ENCODE measurements at regions not wholly inside any gene's neighbourhood (a gene's known extent, or its start where the extent isn't known, plus 50 kb on each side); places are given as distances from the start of the nearest gene placed in this dataset.
A peak's percentile ranks its signal among the peaks of the same experiment; 100 is the strongest.

- DNase-seq, result peak; percentile 34
Measured at GRCh38 chr10:124225467-124226270, 132.3 kb upstream of the CHST15 start.

GRCh38 chr10:124225029-124225466 is 131.7 kb upstream of the CHST15 start:
- DNase-seq, result no peak

GRCh38 chr10:124224331-124225028 is 131.1 kb upstream of the CHST15 start:
- DNase-seq, result no peak

- DNase-seq, result no peak
Measured at GRCh38 chr10:124223711-124224085, 130.3 kb upstream of the CHST15 start.

- no peak for DNase-seq
Measured at GRCh38 chr10:124222988-124223710, 129.8 kb upstream of the CHST15 start.

- DNase-seq, result no peak
Measured at GRCh38 chr10:124222318-124222987, 129.1 kb upstream of the CHST15 start.

GRCh38 chr10:124221356-124222317 is 128.2 kb upstream of the CHST15 start:
- DNase-seq, result no peak

GRCh38 chr10:124220971-124221355 is 127.6 kb upstream of the CHST15 start:
- no peak for DNase-seq

GRCh38 chr10:124220547-124220946 is 127.1 kb upstream of the CHST15 start:
- no peak for DNase-seq

- no peak for DNase-seq
Measured at GRCh38 chr10:124219655-124220054, 126.3 kb upstream of the CHST15 start.

GRCh38 chr10:124219062-124219461 is 125.7 kb upstream of the CHST15 start:
- DNase-seq, result no peak

- DNase-seq, result no peak
Measured at GRCh38 chr10:124217906-124218804, 124.8 kb upstream of the CHST15 start.

GRCh38 chr10:124217031-124217430 is 123.6 kb upstream of the CHST15 start:
- no peak for DNase-seq

GRCh38 chr10:124214610-124215375 is 121.4 kb upstream of the CHST15 start:
- DNase-seq, result no peak

- no peak for DNase-seq
Measured at GRCh38 chr10:124213899-124214510, 120.6 kb upstream of the CHST15 start.

- no peak for DNase-seq
Measured at GRCh38 chr10:124213471-124213870, 120.1 kb upstream of the CHST15 start.

GRCh38 chr10:124212702-124213101 is 119.3 kb upstream of the CHST15 start:
- no peak for DNase-seq

- no peak for DNase-seq
Measured at GRCh38 chr10:124211921-124212320, 118.5 kb upstream of the CHST15 start.

GRCh38 chr10:124210263-124210662 is 116.9 kb upstream of the CHST15 start:
- no peak for DNase-seq

- DNase-seq, result no peak
Measured at GRCh38 chr10:124207391-124207790, 114.0 kb upstream of the CHST15 start.

Data from CD4-positive, alpha-beta T cell treated with Interferon gamma for 1 hour (primary cell).